NCI-H460 (cell line): ENCODE measurements at regions not wholly inside any gene's neighbourhood (a gene's known extent, or its start where the extent isn't known, plus 50 kb on each side); places are given as distances from the start of the nearest gene placed in this dataset.
"Not testable (repeated sequence)": the region's sequence is repeated elsewhere in the genome, so short reads cannot be mapped to it uniquely, and the experiment has no call there.

Experiments used
- DNase-seq: peaks from one replicate; pipeline ENCODE4 v3.0.0-alpha.2; 2016; ENCODE audit warnings: low read depth; ENCODE audit errors: extremely low read depth

DNA sequence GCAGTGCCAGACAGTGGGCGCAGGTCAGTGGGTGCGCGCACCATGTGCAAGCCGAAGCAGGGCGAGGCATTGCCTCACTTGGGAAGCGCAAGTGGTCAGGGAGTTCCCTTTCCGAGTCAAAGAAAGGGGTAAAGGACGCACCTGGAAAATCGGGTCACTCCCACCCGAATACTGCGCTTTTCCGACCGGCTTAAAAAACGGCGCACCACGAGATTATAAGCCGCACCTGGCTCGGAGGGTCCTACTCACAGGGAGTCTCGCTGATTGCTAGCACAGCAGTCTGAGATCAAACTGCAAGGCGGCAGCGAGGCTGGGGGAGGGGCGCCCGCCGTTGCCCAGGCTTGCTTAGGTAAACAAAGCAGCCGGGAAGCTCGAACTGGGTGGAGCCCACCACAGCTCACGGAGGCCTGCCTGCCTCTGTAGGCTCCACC lies 77.9 kb downstream of the NR4A2 start:
- not testable (repeated sequence) for DNase-seq

DNA sequence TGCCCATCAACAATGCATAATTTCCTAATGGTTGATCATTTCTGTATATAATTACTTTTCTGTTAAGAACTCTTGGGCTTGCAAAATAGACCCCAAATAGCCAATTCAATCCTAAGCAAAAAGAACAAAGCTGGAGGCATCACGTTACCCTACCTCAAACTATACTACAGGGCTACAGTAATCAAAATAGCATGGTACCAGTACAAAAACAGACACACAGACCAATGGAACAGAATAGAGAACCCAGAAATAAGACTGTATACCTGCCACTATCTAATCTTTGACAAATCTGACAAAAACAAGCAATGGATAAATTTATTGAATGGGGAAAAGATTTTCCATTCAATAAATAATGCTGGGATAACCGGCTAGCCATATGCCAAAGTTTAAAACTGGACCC lies 78.8 kb downstream of the NR4A2 start:
- DNase-seq: no peak

- DNase-seq: no peak
These were observed 89.6 kb downstream of the NR4A2 start for GRCh38 chr2:156242874-156243273.

DNA sequence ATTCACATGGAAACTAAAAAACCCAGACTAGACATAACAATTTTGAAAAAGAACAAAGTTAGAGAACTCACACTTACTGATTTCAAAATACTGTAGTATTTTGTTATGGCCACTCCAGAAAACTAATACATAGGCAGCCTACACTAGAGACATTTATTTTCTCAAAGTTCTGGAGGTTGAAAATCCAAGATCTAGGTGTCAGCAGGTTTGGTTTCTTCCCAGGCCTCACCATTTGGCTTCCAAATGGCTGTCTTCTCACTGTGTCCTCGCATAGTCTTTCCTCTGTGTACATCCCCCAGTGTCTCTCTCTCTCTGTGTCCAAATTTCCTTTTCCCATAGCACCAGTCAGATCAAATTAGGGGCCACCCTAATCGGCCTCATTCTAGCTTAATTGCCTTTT lies 95.0 kb downstream of the NR4A2 start:
- no peak for DNase-seq

DNA sequence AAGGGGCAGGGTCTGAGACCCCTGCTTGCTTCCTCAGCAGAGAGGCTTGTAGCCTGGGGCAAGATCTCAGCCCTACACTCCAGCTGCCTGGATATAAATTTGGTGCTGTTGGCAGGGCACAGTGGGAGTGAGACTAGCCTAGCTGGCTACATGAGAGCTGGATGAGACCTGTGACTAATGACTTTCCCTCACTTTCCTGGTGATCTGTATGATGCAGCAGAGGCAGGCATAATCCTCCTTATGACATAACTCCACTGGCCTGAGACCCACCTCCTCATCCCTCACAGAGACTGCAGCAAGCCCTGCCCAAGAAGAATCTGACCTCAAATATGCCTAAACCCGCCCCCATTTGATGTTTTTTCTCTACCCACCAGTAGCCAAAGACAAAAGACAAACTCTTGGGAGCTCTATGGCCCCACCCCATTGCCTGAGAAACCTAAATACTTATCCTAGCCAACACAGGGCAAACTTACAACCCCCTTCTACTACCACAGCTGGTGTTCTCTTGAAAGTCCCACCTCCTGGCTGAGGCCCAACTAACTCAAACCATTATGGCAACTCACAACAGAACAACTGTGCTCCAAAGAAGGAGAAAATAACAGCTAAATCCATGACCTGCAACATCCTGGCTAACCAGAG lies 102.7 kb downstream of the NR4A2 start:
- DNase-seq: no peak

DNA sequence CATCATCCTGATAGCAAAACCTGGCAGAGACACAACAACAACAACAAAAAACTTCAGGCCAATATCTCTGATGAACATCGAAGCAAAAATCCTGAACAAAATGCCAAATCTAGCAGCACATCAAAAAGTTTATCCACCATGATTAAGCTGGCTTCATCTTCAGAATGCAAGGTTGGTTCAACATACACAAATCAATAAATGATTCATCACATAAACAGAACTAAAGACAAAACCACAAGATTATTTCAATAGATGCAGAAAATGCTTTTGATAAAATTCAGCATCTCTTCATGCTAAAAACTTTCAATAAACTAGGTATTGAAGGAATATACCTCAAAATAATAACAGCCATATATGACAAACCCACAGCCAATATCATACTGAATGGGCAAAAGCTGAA lies 109.2 kb downstream of the NR4A2 start:
- DNase-seq: not testable (repeated sequence)

DNA sequence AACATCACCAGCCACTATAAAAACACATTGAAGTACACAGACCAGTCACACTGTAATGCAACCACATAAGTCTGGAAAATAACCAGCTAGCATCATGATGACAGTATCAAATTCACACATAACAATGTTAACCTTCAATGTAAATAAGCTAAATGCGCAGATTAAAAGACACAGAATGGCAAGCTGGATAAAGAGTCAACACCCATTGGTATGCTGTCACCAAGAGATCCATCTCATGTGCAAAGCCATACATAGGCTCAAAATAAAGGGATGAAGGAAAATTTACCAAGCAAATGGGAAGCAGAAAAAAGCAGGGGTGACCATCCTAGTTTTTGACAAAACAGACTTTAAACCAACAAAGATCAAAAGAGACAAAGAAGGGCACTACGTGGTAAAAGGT lies 110.8 kb downstream of the NR4A2 start:
- DNase-seq: no peak

DNA sequence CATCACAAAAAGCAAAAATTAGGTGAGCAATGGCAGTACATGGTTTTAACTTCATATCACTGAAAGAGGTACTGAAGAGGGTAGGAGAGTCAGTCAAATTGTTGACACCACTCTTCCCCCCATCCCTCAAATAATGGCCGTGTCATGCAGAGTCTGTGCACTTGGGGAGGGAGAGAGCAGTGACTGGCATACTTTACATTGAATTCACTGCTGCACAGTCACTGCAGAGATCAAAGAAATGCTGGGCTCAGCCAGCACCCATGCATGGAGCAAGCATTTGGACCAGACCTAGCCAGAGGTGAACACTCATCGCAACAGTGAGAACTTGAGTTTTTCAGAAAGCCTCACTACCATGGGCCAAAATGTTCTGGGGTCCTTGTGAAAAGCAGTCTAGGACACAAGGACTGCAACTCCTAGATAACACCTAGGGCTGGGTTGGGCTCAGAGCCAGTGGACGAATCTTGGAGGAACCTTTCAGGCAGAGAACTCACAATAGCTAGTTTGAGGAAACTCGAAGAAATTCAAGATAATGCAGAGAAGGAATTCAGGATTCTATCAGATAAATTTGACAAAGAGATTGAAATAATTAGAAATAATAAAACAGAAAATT lies 112.9 kb downstream of the NR4A2 start:
- no peak for DNase-seq

GRCh38 chr2:156215656-156216055 lies 116.9 kb downstream of the NR4A2 start:
- DNase-seq: no peak

DNA sequence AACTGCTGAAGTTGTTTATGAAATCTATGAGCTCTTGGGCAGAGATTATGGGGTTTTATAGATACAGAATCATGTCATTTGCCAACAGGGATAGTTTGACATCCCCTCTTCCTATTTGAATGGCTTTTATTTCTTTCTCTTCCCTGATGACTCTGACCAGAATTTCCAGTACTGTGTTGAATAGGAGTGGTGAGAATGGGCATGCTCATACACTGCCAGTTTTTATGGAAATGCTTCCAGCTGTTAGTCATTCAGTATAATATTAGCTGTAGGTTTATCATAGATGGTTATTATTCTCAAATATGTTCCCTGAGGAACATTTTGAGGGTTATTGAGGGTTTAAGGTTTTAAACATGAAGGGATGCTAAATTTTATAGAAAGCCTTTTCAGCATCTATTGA lies 121.2 kb downstream of the NR4A2 start:
- no peak for DNase-seq

- no peak for DNase-seq
These were observed 126.2 kb downstream of the NR4A2 start for GRCh38 chr2:156206355-156206754.

- DNase-seq: no peak
These were observed 132.9 kb downstream of the NR4A2 start for GRCh38 chr2:156199588-156199987.

DNA sequence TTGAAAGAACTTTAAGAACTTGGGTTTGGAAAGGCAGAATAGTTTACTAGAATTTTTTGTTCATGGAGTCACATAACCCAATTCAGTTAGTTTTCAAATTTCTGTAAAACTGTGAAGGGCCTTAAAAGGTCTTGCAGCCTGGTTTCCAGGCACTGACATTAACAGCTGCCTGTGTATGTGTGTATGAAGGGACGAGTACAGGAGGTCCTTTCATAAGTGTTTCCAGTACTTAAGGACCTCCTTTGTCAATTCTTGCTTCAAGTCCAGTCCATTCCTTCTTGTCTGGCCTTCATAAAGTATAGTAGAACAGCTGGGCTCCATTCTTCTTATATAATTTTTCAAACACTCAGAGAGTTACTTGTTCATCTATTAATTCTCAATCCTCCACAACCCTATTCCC lies 136.5 kb downstream of the NR4A2 start:
- DNase-seq: no peak

- no peak for DNase-seq
These were observed 140.1 kb downstream of the NR4A2 start for GRCh38 chr2:156192468-156192867.

- no peak for DNase-seq
These were observed 141.0 kb downstream of the NR4A2 start for GRCh38 chr2:156191527-156191926.

DNA sequence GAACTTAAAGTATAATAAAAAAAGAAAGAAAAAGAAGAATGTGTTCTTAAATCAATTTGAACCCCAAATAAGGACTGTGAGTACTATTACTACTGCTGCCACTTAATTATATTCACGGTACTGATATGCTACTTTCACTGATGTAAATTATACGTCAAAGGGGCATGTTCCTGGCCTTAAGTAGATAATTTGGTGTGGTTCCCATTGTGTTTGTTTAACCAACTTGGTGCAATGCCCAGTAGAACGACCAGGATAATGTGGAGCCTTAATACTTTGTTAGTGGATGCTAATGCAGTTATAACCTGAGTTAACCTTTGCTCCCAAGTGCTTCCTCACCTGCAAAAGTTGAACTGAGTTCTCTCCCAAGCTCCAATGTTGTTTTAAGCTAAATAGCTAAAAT lies 142.0 kb downstream of the NR4A2 start:
- DNase-seq: no peak

DNA sequence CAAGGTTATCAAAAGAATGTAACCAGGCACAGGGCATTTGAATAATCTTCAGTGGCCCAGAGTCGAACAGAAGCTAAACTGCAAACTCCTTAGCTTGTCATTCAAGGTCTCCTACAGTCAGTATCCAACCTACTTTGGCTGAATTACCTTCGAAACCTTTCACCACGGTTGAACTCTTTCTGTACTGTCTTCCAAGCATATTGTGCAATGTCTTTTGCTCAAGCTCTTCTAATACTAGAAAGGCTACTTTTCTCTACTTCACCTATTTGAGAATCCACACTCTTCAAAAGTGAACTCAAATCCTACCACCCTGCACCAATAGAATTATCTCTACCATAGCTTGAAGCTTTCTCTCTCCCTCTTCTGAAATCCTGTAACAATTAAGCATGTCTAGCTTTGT lies 142.9 kb downstream of the NR4A2 start:
- no peak for DNase-seq

GRCh38 chr2:156189143-156189542 lies 143.4 kb downstream of the NR4A2 start:
- no peak for DNase-seq

GRCh38 chr2:156182132-156182531 lies 150.4 kb downstream of the NR4A2 start:
- peak; percentile 4 for DNase-seq

- no peak for DNase-seq
These were observed 151.3 kb downstream of the NR4A2 start for GRCh38 chr2:156181208-156181607.

DNA sequence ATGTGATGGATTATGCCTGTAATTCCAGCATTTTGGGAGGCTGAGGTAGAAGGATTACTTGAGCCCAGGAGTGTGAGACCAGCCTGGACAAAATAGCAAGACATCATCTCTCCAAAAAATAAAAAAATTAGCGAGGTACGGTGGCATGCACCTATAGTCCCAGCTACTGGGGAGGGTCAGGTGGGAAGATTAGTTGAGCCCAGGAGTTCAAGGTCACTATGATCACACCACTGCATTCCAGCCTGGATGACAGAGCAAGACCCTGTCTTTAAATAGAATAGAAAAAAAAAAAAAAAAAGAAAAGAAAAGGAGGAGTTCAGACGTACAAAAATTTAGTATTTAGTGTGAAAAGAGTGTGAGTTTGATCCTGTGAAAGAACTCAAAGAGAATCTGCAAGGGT lies 154.9 kb downstream of the NR4A2 start:
- DNase-seq: no peak

- DNase-seq: no peak
These were observed 156.6 kb downstream of the NR4A2 start for GRCh38 chr2:156175946-156176345.

DNA sequence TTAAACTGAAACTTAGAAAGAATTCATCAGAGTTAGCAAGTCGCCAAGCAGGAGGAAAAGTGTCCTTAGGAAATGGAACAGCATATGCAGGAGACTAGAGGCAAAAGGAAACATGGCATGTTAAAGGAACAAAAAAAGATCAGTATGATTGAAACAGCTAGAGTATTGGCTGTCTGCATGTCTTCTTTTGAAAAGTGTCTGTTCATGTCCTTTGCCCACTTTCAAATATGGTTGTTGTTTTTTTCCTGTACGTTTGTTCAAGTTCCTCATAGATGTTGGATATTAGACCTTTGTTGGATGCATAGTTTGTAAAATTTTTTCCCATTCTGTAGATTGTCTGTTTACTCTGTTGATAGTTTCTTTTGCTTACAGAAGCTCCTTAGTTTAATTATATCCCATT lies 161.6 kb downstream of the NR4A2 start:
- no peak for DNase-seq
